ENCODE measurements at regions not wholly inside any gene's neighbourhood (a gene's known extent, or its start where the extent isn't known, plus 50 kb on each side); places are given as distances from the start of the nearest gene placed in this dataset.

GRCh38 chr1:116308276-116308675 lies 64.8 kb upstream of the ATP1A1 start:
- H3K27ac Mint-ChIP-seq: no peak overlapping the region
- H3K4me3 ChIP-seq (ENCODE audit: low read length in 2 of 2): no peak overlapping the region
- no peaks in the 10 kb centered on the region for H3K27me3 Mint-ChIP-seq
- H3K36me3 ChIP-seq (ENCODE audit: insufficient read depth, low read length): no peaks in the 10 kb centered on the region
- H3K4me1 ChIP-seq (ENCODE audit: insufficient read depth, low read length): peaks cover 5% of the 10 kb centered on the region
- ChIA-PET CTCF (ENCODE audit: partially characterized antibody) (no interaction called here), POLR2A (ENCODE audit: partially characterized antibody) (no interaction called here)
- no peaks in the 10 kb centered on the region for H3K36me3 Mint-ChIP-seq
- intact Hi-C loops (cut with micrococcal nuclease): no loop called here
- H3K27me3 ChIP-seq (ENCODE audit: insufficient read depth, low read length): no peaks in the 10 kb centered on the region
- peaks cover 0 to 4% (median 0%) of the 10 kb centered on the region in 8 donors for H3K9me3 Mint-ChIP-seq
- no peak overlapping the region for H3K27ac ChIP-seq (ENCODE audit: low read depth, low read length)
- DNase-seq: no peak
- H3K9me3 ChIP-seq (ENCODE audit: control insufficient read depth in 1 of 2, low read length in 2 of 2): no peaks in the 10 kb centered on the region
- no peak overlapping the region for H3K4me3 Mint-ChIP-seq
- peaks cover 8 to 22% (median 12%) of the 10 kb centered on the region in 4 donors for H3K4me1 Mint-ChIP-seq

- Mint-ChIP-seq H3K27ac (no peak overlapping the region), H3K36me3 (no peaks in the 10 kb centered on the region), H3K27me3 (no peaks in the 10 kb centered on the region), H3K4me3 (peak overlapping the region in 1 of 8 donors; percentile 70), H3K4me1 (peaks cover 8 to 22% (median 12%) of the 10 kb centered on the region in 4 donors), H3K9me3 (peaks cover 0 to 2% (median 0%) of the 10 kb centered on the region in 8 donors)
- no peak overlapping the region for H3K27ac ChIP-seq (ENCODE audit: low read depth, low read length)
- ChIA-PET POLR2A (ENCODE audit: partially characterized antibody) (no interaction called here), CTCF (ENCODE audit: partially characterized antibody) (interaction anchor here (1.2 to 1.4 kb wide), 2 partner anchors 20 to 170 kb away, joined by 3 to 5 read pairs; no protein-coding TSS in a partner anchor)
- intact Hi-C loops (cut with micrococcal nuclease): no loop called here
- DNase-seq: no peak
- H3K4me1 ChIP-seq (ENCODE audit: insufficient read depth, low read length): peaks cover 5% of the 10 kb centered on the region
- no peaks in the 10 kb centered on the region for H3K27me3 ChIP-seq (ENCODE audit: insufficient read depth, low read length)
- H3K4me3 ChIP-seq (ENCODE audit: low read length in 2 of 2): no peak overlapping the region
- no peaks in the 10 kb centered on the region for H3K36me3 ChIP-seq (ENCODE audit: insufficient read depth, low read length)
- no peaks in the 10 kb centered on the region for H3K9me3 ChIP-seq (ENCODE audit: control insufficient read depth in 1 of 2, low read length in 2 of 2)
Observed at GRCh38 chr1:116309090-116309870, 63.8 kb upstream of the ATP1A1 start.

GRCh38 chr1:116310180-116310579 lies 62.9 kb upstream of the ATP1A1 start:
- Histone ChIP-seq H3K4me1 (ENCODE audit: insufficient read depth, low read length) (peaks cover 5% of the 10 kb centered on the region), H3K9me3 (ENCODE audit: control insufficient read depth in 1 of 2, low read length in 2 of 2) (no peaks in the 10 kb centered on the region), H3K27me3 (ENCODE audit: insufficient read depth, low read length) (no peaks in the 10 kb centered on the region), H3K4me3 (ENCODE audit: low read length in 2 of 2) (no peak overlapping the region), H3K27ac (ENCODE audit: low read depth, low read length) (no peak overlapping the region), H3K36me3 (ENCODE audit: insufficient read depth, low read length) (no peaks in the 10 kb centered on the region)
- ChIA-PET POLR2A (ENCODE audit: partially characterized antibody) (interaction anchor here (0.8 kb wide), 1 partner anchor 63 kb away, joined by 3 read pairs; the partner anchor contains the start of gene ATP1A1), CTCF (ENCODE audit: partially characterized antibody) (interaction anchor here (0.6 to 1.8 kb wide), 3 partner anchors 12 to 257 kb away, joined by 3 to 5 read pairs (median 4); no protein-coding TSS in a partner anchor)
- Mint-ChIP-seq H3K9me3 (peaks cover 0 to 2% (median 0%) of the 10 kb centered on the region in 8 donors), H3K4me3 (no peak overlapping the region), H3K27me3 (no peaks in the 10 kb centered on the region), H3K4me1 (peaks cover 8 to 22% (median 12%) of the 10 kb centered on the region in 4 donors), H3K27ac (peak overlapping the region in 1 of 7 donors; percentile 4), H3K36me3 (no peaks in the 10 kb centered on the region)
- intact Hi-C loops (cut with micrococcal nuclease): no loop called here
- DNase-seq: no peak

GRCh38 chr1:116311193-116311592 lies 61.9 kb upstream of the ATP1A1 start:
- Mint-ChIP-seq H3K36me3 (no peaks in the 10 kb centered on the region), H3K27me3 (no peaks in the 10 kb centered on the region), H3K9me3 (no peaks in the 10 kb centered on the region), H3K4me3 (no peak overlapping the region), H3K27ac (no peak overlapping the region), H3K4me1 (peaks cover 10 to 27% (median 12%) of the 10 kb centered on the region in 4 donors)
- Histone ChIP-seq H3K4me3 (ENCODE audit: low read length in 2 of 2) (no peak overlapping the region), H3K9me3 (ENCODE audit: control insufficient read depth in 1 of 2, low read length in 2 of 2) (no peaks in the 10 kb centered on the region), H3K27me3 (ENCODE audit: insufficient read depth, low read length) (no peaks in the 10 kb centered on the region), H3K36me3 (ENCODE audit: insufficient read depth, low read length) (no peaks in the 10 kb centered on the region), H3K4me1 (ENCODE audit: insufficient read depth, low read length) (peaks cover 5% of the 10 kb centered on the region), H3K27ac (ENCODE audit: low read depth, low read length) (no peak overlapping the region)
- intact Hi-C loops (cut with micrococcal nuclease): no loop called here
- POLR2A ChIA-PET (ENCODE audit: partially characterized antibody): interaction anchor here (0.8 kb wide), 1 partner anchor 62 kb away, joined by 3 read pairs; the partner anchor contains the start of gene ATP1A1
- DNase-seq: no peak
- CTCF ChIA-PET (ENCODE audit: partially characterized antibody): interaction anchor here (1.5 to 1.8 kb wide), 2 partner anchors 11 to 14 kb away, joined by 3 to 4 read pairs; no protein-coding TSS in a partner anchor

GRCh38 chr1:116311756-116312680 lies 61.0 kb upstream of the ATP1A1 start:
- Histone ChIP-seq H3K27me3 (ENCODE audit: insufficient read depth, low read length) (no peaks in the 10 kb centered on the region), H3K4me1 (ENCODE audit: insufficient read depth, low read length) (peaks cover 5% of the 10 kb centered on the region), H3K36me3 (ENCODE audit: insufficient read depth, low read length) (no peaks in the 10 kb centered on the region), H3K9me3 (ENCODE audit: control insufficient read depth in 1 of 2, low read length in 2 of 2) (no peaks in the 10 kb centered on the region), H3K27ac (ENCODE audit: low read depth, low read length) (no peak overlapping the region), H3K4me3 (ENCODE audit: low read length in 2 of 2) (no peak overlapping the region)
- peaks cover 13 to 36% (median 18%) of the 10 kb centered on the region in 4 donors for H3K4me1 Mint-ChIP-seq
- no peaks in the 10 kb centered on the region for H3K27me3 Mint-ChIP-seq
- no peak overlapping the region for H3K4me3 Mint-ChIP-seq
- no peaks in the 10 kb centered on the region for H3K36me3 Mint-ChIP-seq
- peak overlapping the region in 1 of 7 donors; percentile 37 for H3K27ac Mint-ChIP-seq
- H3K9me3 Mint-ChIP-seq: no peaks in the 10 kb centered on the region
- intact Hi-C loops (cut with micrococcal nuclease): no loop called here
- POLR2A ChIA-PET (ENCODE audit: partially characterized antibody): no interaction called here
- no peak for DNase-seq
- CTCF ChIA-PET (ENCODE audit: partially characterized antibody): interaction anchor here (1.5 kb wide), 1 partner anchor 13 kb away, joined by 3 read pairs; no protein-coding TSS in a partner anchor

GRCh38 chr1:116312681-116313069 lies 60.4 kb upstream of the ATP1A1 start:
- Histone ChIP-seq H3K36me3 (ENCODE audit: insufficient read depth, low read length) (no peaks in the 10 kb centered on the region), H3K27me3 (ENCODE audit: insufficient read depth, low read length) (no peaks in the 10 kb centered on the region), H3K9me3 (ENCODE audit: control insufficient read depth in 1 of 2, low read length in 2 of 2) (no peaks in the 10 kb centered on the region), H3K4me1 (ENCODE audit: insufficient read depth, low read length) (peaks cover 5% of the 10 kb centered on the region), H3K4me3 (ENCODE audit: low read length in 2 of 2) (no peak overlapping the region), H3K27ac (ENCODE audit: low read depth, low read length) (no peak overlapping the region)
- no peak for DNase-seq
- intact Hi-C loops (cut with micrococcal nuclease): no loop called here
- H3K27me3 Mint-ChIP-seq: no peaks in the 10 kb centered on the region
- no peak overlapping the region for H3K27ac Mint-ChIP-seq
- no peaks in the 10 kb centered on the region for H3K36me3 Mint-ChIP-seq
- H3K4me1 Mint-ChIP-seq: peaks cover 18 to 41% (median 21%) of the 10 kb centered on the region in 4 donors
- H3K4me3 Mint-ChIP-seq: no peak overlapping the region
- POLR2A ChIA-PET (ENCODE audit: partially characterized antibody): interaction anchor here (0.6 to 1.3 kb wide), 2 partner anchors 33 to 70 kb away, joined by 3 read pairs; no protein-coding TSS in a partner anchor
- CTCF ChIA-PET (ENCODE audit: partially characterized antibody): interaction anchor here (1.5 kb wide), 1 partner anchor 13 kb away, joined by 3 read pairs; no protein-coding TSS in a partner anchor
- H3K9me3 Mint-ChIP-seq: peaks cover 0 to 1% (median 0%) of the 10 kb centered on the region in 8 donors
